ENCODE measurements at regions not wholly inside any gene's neighbourhood (a gene's known extent, or its start where the extent isn't known, plus 50 kb on each side); places are given as distances from the start of the nearest gene placed in this dataset.

GRCh38 chr2:205892665-205893259 lies 193.2 kb downstream of the INO80D start (continued):
- TF ChIP-seq ERF (CRISPR knock-in tag; IDR thresholded peaks at IDR 0.05): 0 out of 2 replicates have a peak, but pooled peaks have one; percentile 20
- no peak for TF ChIP-seq YEATS2 (CRISPR knock-in tag; IDR thresholded peaks at IDR 0.05; ENCODE audit: borderline replicate concordance)
- TF ChIP-seq MYPOP (CRISPR knock-in tag; IDR thresholded peaks at IDR 0.05): no peak
- no peak for TF ChIP-seq HMG20B (CRISPR knock-in tag; conservative IDR thresholded peaks at IDR 0.05)
- TF ChIP-seq, protein P1, sequence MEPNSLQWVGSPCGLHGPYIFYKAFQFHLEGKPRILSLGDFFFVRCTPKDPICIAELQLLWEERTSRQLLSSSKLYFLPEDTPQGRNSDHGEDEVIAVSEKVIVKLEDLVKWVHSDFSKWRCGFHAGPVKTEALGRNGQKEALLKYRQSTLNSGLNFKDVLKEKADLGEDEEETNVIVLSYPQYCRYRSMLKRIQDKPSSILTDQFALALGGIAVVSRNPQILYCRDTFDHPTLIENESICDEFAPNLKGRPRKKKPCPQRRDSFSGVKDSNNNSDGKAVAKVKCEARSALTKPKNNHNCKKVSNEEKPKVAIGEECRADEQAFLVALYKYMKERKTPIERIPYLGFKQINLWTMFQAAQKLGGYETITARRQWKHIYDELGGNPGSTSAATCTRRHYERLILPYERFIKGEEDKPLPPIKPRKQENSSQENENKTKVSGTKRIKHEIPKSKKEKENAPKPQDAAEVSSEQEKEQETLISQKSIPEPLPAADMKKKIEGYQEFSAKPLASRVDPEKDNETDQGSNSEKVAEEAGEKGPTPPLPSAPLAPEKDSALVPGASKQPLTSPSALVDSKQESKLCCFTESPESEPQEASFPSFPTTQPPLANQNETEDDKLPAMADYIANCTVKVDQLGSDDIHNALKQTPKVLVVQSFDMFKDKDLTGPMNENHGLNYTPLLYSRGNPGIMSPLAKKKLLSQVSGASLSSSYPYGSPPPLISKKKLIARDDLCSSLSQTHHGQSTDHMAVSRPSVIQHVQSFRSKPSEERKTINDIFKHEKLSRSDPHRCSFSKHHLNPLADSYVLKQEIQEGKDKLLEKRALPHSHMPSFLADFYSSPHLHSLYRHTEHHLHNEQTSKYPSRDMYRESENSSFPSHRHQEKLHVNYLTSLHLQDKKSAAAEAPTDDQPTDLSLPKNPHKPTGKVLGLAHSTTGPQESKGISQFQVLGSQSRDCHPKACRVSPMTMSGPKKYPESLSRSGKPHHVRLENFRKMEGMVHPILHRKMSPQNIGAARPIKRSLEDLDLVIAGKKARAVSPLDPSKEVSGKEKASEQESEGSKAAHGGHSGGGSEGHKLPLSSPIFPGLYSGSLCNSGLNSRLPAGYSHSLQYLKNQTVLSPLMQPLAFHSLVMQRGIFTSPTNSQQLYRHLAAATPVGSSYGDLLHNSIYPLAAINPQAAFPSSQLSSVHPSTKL (CRISPR knock-in tag; IDR thresholded peaks at IDR 0.05): peak; percentile 30; the same call in 1 of the 2 replicates
- TF ChIP-seq TEAD2 (CRISPR knock-in tag; IDR thresholded peaks at IDR 0.05): no peak
- TF ChIP-seq, protein P2, sequence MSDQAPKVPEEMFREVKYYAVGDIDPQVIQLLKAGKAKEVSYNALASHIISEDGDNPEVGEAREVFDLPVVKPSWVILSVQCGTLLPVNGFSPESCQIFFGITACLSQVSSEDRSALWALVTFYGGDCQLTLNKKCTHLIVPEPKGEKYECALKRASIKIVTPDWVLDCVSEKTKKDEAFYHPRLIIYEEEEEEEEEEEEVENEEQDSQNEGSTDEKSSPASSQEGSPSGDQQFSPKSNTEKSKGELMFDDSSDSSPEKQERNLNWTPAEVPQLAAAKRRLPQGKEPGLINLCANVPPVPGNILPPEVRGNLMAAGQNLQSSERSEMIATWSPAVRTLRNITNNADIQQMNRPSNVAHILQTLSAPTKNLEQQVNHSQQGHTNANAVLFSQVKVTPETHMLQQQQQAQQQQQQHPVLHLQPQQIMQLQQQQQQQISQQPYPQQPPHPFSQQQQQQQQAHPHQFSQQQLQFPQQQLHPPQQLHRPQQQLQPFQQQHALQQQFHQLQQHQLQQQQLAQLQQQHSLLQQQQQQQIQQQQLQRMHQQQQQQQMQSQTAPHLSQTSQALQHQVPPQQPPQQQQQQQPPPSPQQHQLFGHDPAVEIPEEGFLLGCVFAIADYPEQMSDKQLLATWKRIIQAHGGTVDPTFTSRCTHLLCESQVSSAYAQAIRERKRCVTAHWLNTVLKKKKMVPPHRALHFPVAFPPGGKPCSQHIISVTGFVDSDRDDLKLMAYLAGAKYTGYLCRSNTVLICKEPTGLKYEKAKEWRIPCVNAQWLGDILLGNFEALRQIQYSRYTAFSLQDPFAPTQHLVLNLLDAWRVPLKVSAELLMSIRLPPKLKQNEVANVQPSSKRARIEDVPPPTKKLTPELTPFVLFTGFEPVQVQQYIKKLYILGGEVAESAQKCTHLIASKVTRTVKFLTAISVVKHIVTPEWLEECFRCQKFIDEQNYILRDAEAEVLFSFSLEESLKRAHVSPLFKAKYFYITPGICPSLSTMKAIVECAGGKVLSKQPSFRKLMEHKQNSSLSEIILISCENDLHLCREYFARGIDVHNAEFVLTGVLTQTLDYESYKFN (CRISPR knock-in tag; conservative IDR thresholded peaks at IDR 0.05): peak; percentile 66
- TF ChIP-seq KMT2B (CRISPR knock-in tag; IDR thresholded peaks at IDR 0.05): no peak

All from HepG2 (cell line).